OCI-LY1 (cell line): ENCODE measurements at regions not wholly inside any gene's neighbourhood (a gene's known extent, or its start where the extent isn't known, plus 50 kb on each side); places are given as distances from the start of the nearest gene placed in this dataset.

Experiments used
- H2AFZ ChIP-seq: fragments of 200-600 bp; sonication (generic), shearing (Covaris generic); 2 replicates; pipeline ENCODE4 v1.6.0; 2014; ENCODE audit warnings: antibody characterized with exemption, mild to moderate bottlenecking, low read length
- H3F3A ChIP-seq: fragments of 200-600 bp; sonication (generic), shearing (Covaris generic); 2 replicates; pipeline ENCODE4 v1.6.0; 2014; ENCODE audit warnings: mild to moderate bottlenecking, antibody characterized with exemption, low read length, moderate library complexity; ENCODE audit not compliant: insufficient read depth
- H3K27ac ChIP-seq: fragments of 200-600 bp; sonication (generic); 2 replicates; pipeline ENCODE4 v1.5.1; 2014; ENCODE audit warnings: low read length, mixed run types, mild to moderate bottlenecking, low read depth; ENCODE audit not compliant: poor library complexity, severe bottlenecking
- H3K27me3 ChIP-seq: fragments of 200-600 bp; sonication (generic); 2 replicates; pipeline ENCODE4 v1.6.0; 2014; ENCODE audit warnings: antibody characterized with exemption, mild to moderate bottlenecking, low read length, moderate library complexity; ENCODE audit not compliant: insufficient read depth
- H3K36me3 ChIP-seq: fragments of 200-600 bp; sonication (generic); 2 replicates; pipeline ENCODE4 v1.6.1; 2014; ENCODE audit warnings: mild to moderate bottlenecking, antibody characterized with exemption, low read length, moderate library complexity, mixed read lengths; ENCODE audit not compliant: insufficient read depth
- H3K4me1 ChIP-seq: fragments of 200-600 bp; sonication (generic); 2 replicates; pipeline ENCODE4 v1.5.1; 2014; ENCODE audit warnings: mild to moderate bottlenecking, low read length, moderate library complexity; ENCODE audit not compliant: insufficient read depth, severe bottlenecking
- H3K4me2 ChIP-seq: fragments of 200-600 bp; sonication (generic), shearing (Covaris generic); 2 replicates; pipeline ENCODE4 v1.6.1; 2014; ENCODE audit warnings: low read length
- H3K4me3 ChIP-seq: fragments of 200-600 bp; sonication (generic); 2 replicates; pipeline ENCODE4 v1.5.1; 2014; ENCODE audit warnings: low read length, low read depth, mild to moderate bottlenecking, mixed read lengths; ENCODE audit not compliant: poor library complexity, severe bottlenecking
- H3K79me2 ChIP-seq: fragments of 200-600 bp; shearing (Covaris generic); 2 replicates; pipeline ENCODE4 v1.6.1; 2016; ENCODE audit warnings: mixed run types, low read length, mixed read lengths; ENCODE audit not compliant: insufficient read depth
- H3K9ac ChIP-seq: fragments of 200-600 bp; sonication (generic), shearing (Covaris generic); 2 replicates; pipeline ENCODE4 v1.6.1; 2014; ENCODE audit warnings: mild to moderate bottlenecking, low read length, mixed read lengths
- H3K9me2 ChIP-seq: fragments of 200-600 bp; sonication (generic), shearing (Covaris generic); 2 replicates; pipeline ENCODE4 v1.6.1; 2014; ENCODE audit warnings: low read depth, mild to moderate bottlenecking, low read length, mixed read lengths
- H3K9me3 ChIP-seq: fragments of 200-600 bp; shearing (Covaris generic); 2 replicates; pipeline ENCODE4 v1.6.1; 2014; ENCODE audit warnings: low read length, mixed read lengths
- H4K20me1 ChIP-seq: fragments of 200-600 bp; sonication (generic), shearing (Covaris generic); 2 replicates; pipeline ENCODE4 v1.6.0; 2016; ENCODE audit warnings: mild to moderate bottlenecking, low read length; ENCODE audit not compliant: insufficient read depth
- CTCF ChIP-seq: fragments of 200-600 bp; sonication (generic), shearing (Covaris generic); IDR thresholded peaks from 2 replicates; pipeline ENCODE4 v1.5.1; 2017; ENCODE audit warnings: mild to moderate bottlenecking, antibody characterized with exemption, low read length, moderate library complexity, mixed read lengths
- EZH2 ChIP-seq: fragments of 200-600 bp; sonication (generic), shearing (Covaris generic); IDR thresholded peaks from 2 replicates; pipeline ENCODE4 v1.8.0; 2017; ENCODE audit warnings: borderline replicate concordance, mixed run types, mild to moderate bottlenecking, antibody characterized with exemption, low read length, moderate library complexity, mixed read lengths

DNA sequence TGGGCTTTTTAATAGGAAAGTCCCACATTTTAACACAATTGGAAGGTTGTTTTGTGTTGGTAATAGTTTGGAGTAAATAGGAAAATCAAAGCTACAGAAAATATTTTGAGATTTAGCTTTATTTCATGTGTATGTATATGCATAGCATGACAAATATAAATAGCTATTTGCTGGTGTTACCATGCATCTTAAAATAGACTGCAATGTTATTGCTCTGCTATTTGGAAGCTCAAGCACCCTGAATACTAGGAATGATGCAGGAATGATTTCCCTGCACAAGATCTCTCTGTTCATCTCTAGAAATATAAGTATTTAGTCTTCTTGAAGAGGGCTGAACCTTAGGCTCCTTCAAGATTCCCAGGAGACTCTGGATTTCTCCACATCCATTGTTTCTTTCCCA, 268.3 kb upstream of the POGK start:
- Histone ChIP-seq H3K4me3 (no peak overlapping the region), H3K27me3 (no peaks in the 10 kb centered on the region), H3K9ac (no peak overlapping the region), H3K9me2 (no peaks in the 10 kb centered on the region), H4K20me1 (no peaks in the 10 kb centered on the region), H2AFZ (no peak overlapping the region), H3K79me2 (no peaks in the 10 kb centered on the region), H3F3A (no peaks in the 10 kb centered on the region), H3K4me2 (no peak overlapping the region), H3K36me3 (no peaks in the 10 kb centered on the region), H3K9me3 (no peaks in the 10 kb centered on the region), H3K27ac (no peak overlapping the region), H3K4me1 (no peaks in the 10 kb centered on the region)
- TF ChIP-seq EZH2 (no peak), CTCF (no peak)

DNA sequence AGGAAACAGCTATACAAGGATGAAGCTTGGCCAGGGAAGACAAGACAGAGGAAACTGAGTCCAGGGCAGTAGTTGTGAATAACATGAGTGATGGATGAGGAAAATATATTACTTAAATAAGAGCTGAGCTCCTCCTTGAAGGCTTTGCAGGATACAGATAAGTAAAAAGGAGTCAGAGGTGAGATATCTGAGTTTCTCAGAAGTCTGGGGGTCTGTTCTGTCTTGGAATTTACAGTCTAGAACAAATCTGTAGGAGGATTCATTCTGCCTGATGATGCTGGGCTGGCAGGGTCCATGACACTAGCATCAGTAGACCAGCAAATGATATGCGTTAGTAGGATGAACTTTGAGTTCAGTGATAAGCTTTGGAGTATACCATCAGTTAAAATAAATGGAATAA, 266.1 kb upstream of the POGK start:
- Histone ChIP-seq H3K4me1 (no peaks in the 10 kb centered on the region), H3K27me3 (no peaks in the 10 kb centered on the region), H3K4me3 (no peak overlapping the region), H3K4me2 (no peak overlapping the region), H3K36me3 (no peaks in the 10 kb centered on the region), H3K9me3 (no peaks in the 10 kb centered on the region), H4K20me1 (no peaks in the 10 kb centered on the region), H2AFZ (no peak overlapping the region), H3F3A (no peaks in the 10 kb centered on the region), H3K9ac (no peak overlapping the region), H3K79me2 (no peaks in the 10 kb centered on the region), H3K9me2 (no peaks in the 10 kb centered on the region), H3K27ac (no peak overlapping the region)
- TF ChIP-seq CTCF (no peak), EZH2 (no peak)

GRCh38 chr1:166579557-166580501, 259.4 kb upstream of the POGK start:
- Histone ChIP-seq H3K27me3 (no peaks in the 10 kb centered on the region), H3K4me3 (no peak overlapping the region), H3K9me2 (no peaks in the 10 kb centered on the region), H3K36me3 (no peaks in the 10 kb centered on the region), H3K27ac (no peak overlapping the region), H3K9me3 (no peaks in the 10 kb centered on the region), H3F3A (no peaks in the 10 kb centered on the region), H2AFZ (no peak overlapping the region), H4K20me1 (no peaks in the 10 kb centered on the region), H3K79me2 (no peaks in the 10 kb centered on the region), H3K9ac (no peak overlapping the region), H3K4me1 (no peaks in the 10 kb centered on the region), H3K4me2 (no peak overlapping the region)
- TF ChIP-seq EZH2 (no peak), CTCF (no peak)
